GM10248 (cell line): ENCODE measurements at regions not wholly inside any gene's neighbourhood (a gene's known extent, or its start where the extent isn't known, plus 50 kb on each side); places are given as distances from the start of the nearest gene placed in this dataset.

Experiments used
- CTCF ChIA-PET: fragments of 300-600 bp; sonication (Branson Sonifier 250); formaldehyde crosslinking; extraction: SDS; loops from one replicate; lab custom pipeline; 2021; ENCODE audit warnings: antibody characterized with exemption; lab: Yijun Ruan, JAX
- POLR2A ChIA-PET: fragments of 350-650 bp; sonication (Branson Sonifier 250); formaldehyde crosslinking; extraction: SDS; loops from one replicate; lab custom pipeline; 2020; ENCODE audit warnings: antibody characterized with exemption; lab: Yijun Ruan, JAX
- DNase-seq: peaks from one replicate; pipeline ENCODE4 v3.0.0; 2012; ENCODE audit errors: extremely low spot score
- CTCF ChIP-seq: IDR thresholded peaks from 2 replicates; pipeline ENCODE4 v1.5.1; 2012; ENCODE audit warnings: mild to moderate bottlenecking, low read depth; ENCODE audit errors: extremely low read depth, missing control alignments, control extremely low read depth

GRCh38 chr20:50398821-50399554 is 111.2 kb upstream of the PTPN1 start:
- DNase-seq: no peak
- no peak for TF ChIP-seq CTCF
- ChIA-PET CTCF (no interaction called here), POLR2A (no interaction called here)

GRCh38 chr20:50399555-50399916 is 110.6 kb upstream of the PTPN1 start:
- CTCF ChIA-PET: no interaction called here
- no peak for DNase-seq
- POLR2A ChIA-PET: no interaction called here
- no peak for TF ChIP-seq CTCF

GRCh38 chr20:50399917-50400704 is 110.1 kb upstream of the PTPN1 start:
- TF ChIP-seq CTCF: no peak
- DNase-seq: no peak
- POLR2A ChIA-PET: no interaction called here
- CTCF ChIA-PET: interaction anchor here (1.5 to 1.7 kb wide), 3 partner anchors 9 to 201 kb away, joined by 3 to 4 read pairs (median 3); no protein-coding TSS in a partner anchor

- DNase-seq: no peak
- ChIA-PET CTCF (interaction anchor here (1.5 to 1.7 kb wide), 4 partner anchors 10 to 202 kb away, joined by 3 to 4 read pairs (median 3); no protein-coding TSS in a partner anchor), POLR2A (no interaction called here)
- no peak for TF ChIP-seq CTCF
These were observed 109.2 kb upstream of the PTPN1 start for GRCh38 chr20:50400705-50401586.

DNA sequence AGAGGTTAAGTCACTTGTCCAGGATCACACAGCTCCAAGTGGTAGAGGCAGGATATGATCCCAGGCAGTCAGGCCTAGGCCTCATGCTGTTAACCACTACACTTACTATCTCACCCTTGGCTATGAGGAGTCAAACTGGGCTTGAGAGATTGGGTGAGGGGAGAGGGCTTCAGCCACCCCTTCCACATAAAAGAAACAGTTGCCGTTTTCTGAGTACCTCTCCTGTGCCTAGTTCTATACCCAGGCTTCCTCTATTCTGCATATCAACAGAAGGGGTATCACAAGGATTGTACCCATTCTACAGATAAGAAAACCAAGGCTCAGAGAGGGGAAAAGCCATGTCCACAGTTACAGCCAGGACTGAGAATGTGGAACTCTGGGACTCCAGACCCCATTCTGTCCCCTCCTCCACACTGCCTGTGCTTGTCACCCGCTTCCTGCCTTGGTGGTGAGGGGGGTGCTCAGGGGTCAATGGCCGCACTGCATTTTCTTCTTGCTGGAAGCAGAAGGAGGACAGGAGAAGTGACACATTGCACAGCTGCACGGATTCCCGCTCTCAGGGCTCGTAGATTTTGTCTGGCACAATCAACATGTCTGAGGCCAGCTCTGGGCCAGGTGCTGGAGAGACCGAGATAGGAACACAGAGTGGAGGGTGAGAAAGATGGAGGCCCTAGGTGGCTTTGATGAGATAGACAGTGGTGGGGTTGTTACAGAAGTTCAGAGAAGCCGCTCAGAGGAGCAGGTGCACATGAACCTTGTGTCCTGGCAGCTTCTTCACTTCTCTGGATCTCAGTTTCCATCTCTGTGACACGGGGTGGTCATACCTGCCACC is 108.4 kb upstream of the PTPN1 start:
- no peak for DNase-seq
- CTCF ChIA-PET: interaction anchor here (1.5 to 1.7 kb wide), 4 partner anchors 10 to 203 kb away, joined by 3 to 4 read pairs (median 3); no protein-coding TSS in a partner anchor
- no peak for TF ChIP-seq CTCF
- POLR2A ChIA-PET: no interaction called here
